ENCODE measurements at regions not wholly inside any gene's neighbourhood (a gene's known extent, or its start where the extent isn't known, plus 50 kb on each side); places are given as distances from the start of the nearest gene placed in this dataset.
"Not testable (repeated sequence)": the region's sequence is repeated elsewhere in the genome, so short reads cannot be mapped to it uniquely, and the experiment has no call there.

DNA sequence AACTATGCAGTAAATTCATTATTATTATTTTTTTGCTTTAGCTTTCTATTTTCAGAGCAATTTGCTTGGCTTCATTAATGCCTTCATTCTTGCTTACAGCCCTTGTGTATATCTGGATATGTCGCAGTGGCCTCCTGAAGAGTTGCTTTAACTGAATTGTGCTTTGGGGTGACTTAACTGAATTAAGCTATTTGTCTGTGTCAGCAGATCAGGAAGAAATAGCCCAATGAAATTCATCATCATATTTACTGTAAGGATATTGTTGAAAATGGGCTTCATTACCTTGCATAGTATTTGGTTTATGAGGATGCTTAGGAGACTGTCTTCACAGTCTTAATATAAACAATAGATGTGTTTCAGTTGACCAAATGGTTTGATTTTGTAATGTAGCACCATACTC, 59.7 kb upstream of the PIP4K2A start:
- H3K36me3 Mint-ChIP-seq (ENCODE audit: insufficient read depth): no peaks in the 10 kb centered on the region
- H3K4me1 Mint-ChIP-seq (ENCODE audit: low read depth in 2 of 2): peaks cover 4 to 5% of the 10 kb centered on the region in 2 donors
- H3K9me3 Mint-ChIP-seq: peaks cover 4 to 7% of the 10 kb centered on the region in 2 donors
- DNase-seq (no peak), ATAC-seq (replicated peaks) (no peak)
- no peak overlapping the region for H3K4me3 Mint-ChIP-seq
- H3K27ac Mint-ChIP-seq: no peak overlapping the region
- no peaks in the 10 kb centered on the region for H3K27me3 Mint-ChIP-seq

- not testable (repeated sequence) for H3K27me3 Mint-ChIP-seq; ATAC-seq (replicated peaks); H3K4me3 Mint-ChIP-seq; H3K9me3 Mint-ChIP-seq; DNase-seq; H3K4me1 Mint-ChIP-seq (ENCODE audit: low read depth in 2 of 2); H3K27ac Mint-ChIP-seq; H3K36me3 Mint-ChIP-seq (ENCODE audit: insufficient read depth)
Measured at GRCh38 chr10:22771631-22772030, 57.3 kb upstream of the PIP4K2A start.

DNA sequence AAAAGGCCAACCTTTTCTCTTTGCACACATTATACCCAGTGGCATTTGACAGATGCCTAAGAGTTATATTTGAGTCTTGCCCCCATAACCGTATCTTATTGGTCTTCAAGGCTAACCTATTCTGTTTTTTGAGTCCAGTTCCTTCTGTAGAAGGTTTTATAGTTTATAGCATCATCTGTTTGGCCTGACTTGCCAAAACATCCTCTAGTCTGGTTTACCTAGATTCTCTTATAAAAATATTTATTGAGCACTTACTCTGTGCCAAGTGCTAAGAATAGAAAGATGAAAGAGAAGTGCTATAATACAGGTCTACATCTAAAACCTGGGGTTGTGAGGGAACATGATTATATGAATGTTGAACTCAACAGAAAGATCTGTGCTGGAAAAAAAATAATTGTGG, 55.9 kb upstream of the PIP4K2A start:
- no peak for DNase-seq
- ATAC-seq (replicated peaks): no peak
- H3K4me1 Mint-ChIP-seq (ENCODE audit: low read depth in 2 of 2): no peaks in the 10 kb centered on the region

DNA sequence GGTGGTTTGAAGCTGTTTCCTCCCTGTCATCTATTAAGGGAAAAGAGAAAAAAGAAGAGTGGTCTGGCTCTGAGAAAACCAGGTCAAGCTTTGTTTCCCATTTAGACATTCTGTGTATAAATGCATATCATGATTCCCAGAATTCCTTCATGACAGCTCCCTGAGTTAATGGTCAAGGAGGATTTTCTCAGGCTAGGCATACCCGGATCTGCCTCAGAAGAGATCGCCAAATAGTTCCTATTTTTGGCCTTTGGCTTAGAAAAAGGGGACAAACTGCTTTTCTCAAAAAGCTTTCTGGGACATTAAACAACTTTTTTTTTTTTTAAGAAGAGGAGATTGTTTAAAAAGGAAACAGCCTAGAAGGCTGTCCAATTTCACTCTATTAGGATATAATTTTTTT, 53.5 kb upstream of the PIP4K2A start:
- H3K27me3 Mint-ChIP-seq: no peaks in the 10 kb centered on the region
- peak overlapping the region in 1 of 2 donors; percentile 16 for H3K27ac Mint-ChIP-seq
- H3K4me3 Mint-ChIP-seq: no peak overlapping the region
- H3K36me3 Mint-ChIP-seq (ENCODE audit: insufficient read depth): no peaks in the 10 kb centered on the region
- peaks cover 0 to 3% of the 10 kb centered on the region in 2 donors for H3K4me1 Mint-ChIP-seq (ENCODE audit: low read depth in 2 of 2)
- H3K9me3 Mint-ChIP-seq: peaks cover 0 to 4% of the 10 kb centered on the region in 2 donors
- DNase-seq (no peak), ATAC-seq (replicated peaks) (no peak)

More for the DNA sequence above, 55.9 kb upstream of the PIP4K2A start:
- H3K27ac Mint-ChIP-seq: no peak overlapping the region
- no peaks in the 10 kb centered on the region for H3K27me3 Mint-ChIP-seq
- peaks cover 0 to 4% of the 10 kb centered on the region in 2 donors for H3K9me3 Mint-ChIP-seq
- no peak overlapping the region for H3K4me3 Mint-ChIP-seq
- H3K36me3 Mint-ChIP-seq (ENCODE audit: insufficient read depth): no peaks in the 10 kb centered on the region

DNA sequence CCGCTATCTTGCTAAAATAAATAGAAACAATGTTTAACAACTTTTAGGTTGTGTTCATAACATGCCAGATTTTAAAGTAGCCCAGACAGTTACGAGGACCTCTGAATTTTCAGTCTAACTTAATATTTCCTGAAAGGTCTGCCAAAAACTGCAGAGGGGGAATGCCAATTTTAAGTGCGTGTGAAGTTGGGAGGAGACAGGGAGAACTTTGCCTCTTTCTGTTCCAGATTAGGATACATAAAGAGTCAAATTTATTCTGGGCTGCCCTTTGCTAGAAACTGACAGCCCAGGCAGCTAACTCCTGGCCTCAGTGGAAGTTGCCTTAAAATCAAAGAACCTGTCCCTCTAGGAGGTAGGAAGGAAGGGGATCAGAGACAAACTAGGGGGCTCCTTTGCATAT, 52.3 kb upstream of the PIP4K2A start:
- H3K4me1 Mint-ChIP-seq (ENCODE audit: low read depth in 2 of 2): peaks cover 0 to 3% of the 10 kb centered on the region in 2 donors
- ATAC-seq (replicated peaks) (no peak), DNase-seq (no peak)
- no peak overlapping the region for H3K4me3 Mint-ChIP-seq
- peaks cover 0 to 4% of the 10 kb centered on the region in 2 donors for H3K9me3 Mint-ChIP-seq
- H3K27me3 Mint-ChIP-seq: peaks cover 0 to 7% of the 10 kb centered on the region in 2 donors
- H3K36me3 Mint-ChIP-seq (ENCODE audit: insufficient read depth): no peaks in the 10 kb centered on the region
- no peak overlapping the region for H3K27ac Mint-ChIP-seq

DNA sequence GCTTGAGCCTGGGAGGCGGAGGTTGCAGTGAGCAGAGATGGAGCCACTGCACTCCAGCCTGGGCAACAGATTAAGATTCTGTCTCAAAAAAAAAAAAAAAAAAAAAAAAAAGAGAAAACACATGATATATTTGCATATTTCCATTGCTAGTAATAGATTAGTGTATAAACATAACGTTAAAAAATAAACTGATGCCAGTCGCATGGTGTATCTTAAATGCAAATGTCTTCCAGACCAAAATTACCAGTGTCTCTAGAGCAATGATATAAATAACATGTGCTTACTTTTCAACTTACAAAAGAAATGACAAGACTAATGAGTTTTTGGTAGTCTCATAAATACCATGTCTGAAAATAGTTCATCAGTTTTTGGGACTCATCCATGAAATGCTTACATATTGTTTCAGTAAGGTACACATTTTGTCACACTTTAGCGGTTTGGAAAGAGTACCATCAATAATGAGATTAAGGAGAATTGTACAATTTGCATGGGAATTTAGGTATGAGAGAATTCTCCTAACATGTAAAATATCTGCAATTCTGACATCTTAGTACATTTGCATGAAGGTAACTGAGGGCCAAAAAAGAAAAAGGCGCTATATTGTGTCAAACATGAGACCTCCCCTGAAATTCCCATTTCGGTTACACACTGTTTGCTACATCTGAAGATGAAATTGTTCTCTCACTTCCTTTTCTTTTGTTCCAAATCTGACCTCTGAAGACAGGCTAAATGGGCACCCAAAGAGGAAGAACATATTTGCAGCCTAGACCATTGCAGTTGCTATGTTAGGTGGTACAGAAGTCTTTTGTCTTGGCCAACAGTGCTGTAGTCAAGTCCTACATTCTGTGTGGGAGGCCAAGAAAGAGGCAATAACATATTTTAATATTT, 51.5 kb upstream of the PIP4K2A start:
- H3K9me3 Mint-ChIP-seq: peaks cover 0 to 4% of the 10 kb centered on the region in 2 donors
- peaks cover 0 to 11% of the 10 kb centered on the region in 2 donors for H3K27me3 Mint-ChIP-seq
- H3K4me1 Mint-ChIP-seq (ENCODE audit: low read depth in 2 of 2): peaks cover 0 to 3% of the 10 kb centered on the region in 2 donors
- H3K36me3 Mint-ChIP-seq (ENCODE audit: insufficient read depth): peaks cover 3% of the 10 kb centered on the region
- H3K4me3 Mint-ChIP-seq: no peak overlapping the region
- DNase-seq: no peak
- ATAC-seq (replicated peaks): no peak
- no peak overlapping the region for H3K27ac Mint-ChIP-seq

GRCh38 chr10:22764639-22765038, 50.3 kb upstream of the PIP4K2A start:
- no peak for DNase-seq
- Mint-ChIP-seq H3K27ac (no peak overlapping the region), H3K4me3 (no peak overlapping the region), H3K9me3 (peaks cover 0 to 2% of the 10 kb centered on the region in 2 donors), H3K36me3 (ENCODE audit: insufficient read depth) (peaks cover 3% of the 10 kb centered on the region), H3K27me3 (peaks cover 0 to 11% of the 10 kb centered on the region in 2 donors), H3K4me1 (ENCODE audit: low read depth in 2 of 2) (peaks cover 0 to 3% of the 10 kb centered on the region in 2 donors)
- ATAC-seq (replicated peaks): no peak

Data from effector memory CD8-positive, alpha-beta T cell (primary cell).